ENCODE measurements at regions not wholly inside any gene's neighbourhood (a gene's known extent, or its start where the extent isn't known, plus 50 kb on each side); places are given as distances from the start of the nearest gene placed in this dataset.

DNA sequence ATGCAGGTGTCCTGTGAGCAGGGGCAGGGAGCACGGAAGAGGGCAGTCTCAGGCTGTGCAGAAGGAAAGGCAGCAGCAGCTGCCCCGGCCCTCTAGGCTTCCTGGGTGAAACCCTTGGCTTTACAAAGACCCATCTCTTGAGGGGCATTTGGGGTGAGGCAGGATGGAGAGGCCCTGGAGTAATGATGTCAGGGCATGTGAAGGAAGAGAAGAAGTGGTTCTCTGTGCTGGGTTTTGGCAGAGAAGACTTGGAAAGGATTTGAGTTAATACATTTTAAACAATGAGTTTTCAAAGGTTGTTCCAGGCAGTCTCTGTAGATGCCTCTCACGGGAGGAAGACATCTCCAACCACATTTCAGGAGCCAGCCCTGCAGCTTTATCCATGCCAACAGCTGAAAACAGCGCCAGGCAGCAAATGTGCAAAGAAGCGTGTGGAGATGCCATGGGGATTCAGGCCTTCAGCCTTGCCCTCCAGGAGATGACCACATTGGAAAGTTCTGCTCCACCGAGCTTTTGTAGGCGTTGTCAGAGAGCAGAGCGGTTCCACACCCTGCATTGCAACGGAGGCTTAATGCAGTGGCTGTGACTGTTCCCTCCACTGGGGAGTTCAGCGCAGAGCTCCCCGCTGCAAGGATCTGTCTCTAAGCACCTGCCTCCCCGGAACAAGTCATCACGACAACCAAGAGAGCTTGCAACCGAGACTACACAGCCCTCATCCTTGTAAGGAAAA lies 322.8 kb downstream of the UQCRFS1 start:
- no peak overlapping the region for H3K4me3 ChIP-seq (ENCODE audit: low read length)
- no peak for TF ChIP-seq CTCF (IDR thresholded peaks at IDR 0.05; ENCODE audit: insufficient read depth, low read depth, low read length, missing control alignments)
- DNase-seq (ENCODE audit: low read depth), result no peak

DNA sequence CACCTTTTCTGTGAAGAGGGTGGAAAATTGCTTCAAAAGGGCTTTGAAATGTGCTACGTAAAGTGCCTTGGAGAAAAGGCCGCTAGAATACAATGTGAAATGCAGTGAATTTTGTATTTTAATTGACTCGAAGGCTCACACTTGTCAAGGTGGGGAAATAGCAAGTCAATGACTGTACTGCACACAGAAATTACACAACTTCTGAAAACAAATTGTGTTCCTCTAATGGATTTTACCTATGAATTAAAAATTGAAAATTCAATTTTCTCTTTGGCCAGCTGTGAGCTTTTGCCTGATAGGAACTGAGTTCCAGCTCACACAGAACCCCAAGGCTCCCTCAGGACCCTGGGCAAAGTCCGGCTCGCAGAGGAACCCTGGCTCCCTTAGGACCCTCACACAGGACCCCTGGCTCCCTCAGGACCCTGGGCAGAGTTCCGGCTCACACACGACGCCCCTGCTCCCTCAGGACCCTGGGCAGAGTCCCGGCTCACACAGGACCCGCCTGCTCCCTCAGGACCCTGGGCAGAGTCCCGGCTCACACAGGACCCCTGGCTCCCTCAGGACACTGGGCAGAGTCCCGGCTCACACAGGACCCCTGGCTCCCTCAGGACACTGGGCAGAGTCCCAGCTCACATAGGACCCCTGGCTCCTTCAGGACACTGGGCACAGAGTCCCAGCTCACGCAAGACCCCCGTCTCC lies 324.9 kb downstream of the UQCRFS1 start:
- DNase-seq (ENCODE audit: low read depth), result no peak
- H3K4me3 ChIP-seq (ENCODE audit: low read length), result no peak overlapping the region
- no peak for TF ChIP-seq CTCF (IDR thresholded peaks at IDR 0.05; ENCODE audit: insufficient read depth, low read depth, low read length, missing control alignments)

GRCh38 chr19:28886708-28887107 lies 326.2 kb downstream of the UQCRFS1 start:
- H3K4me3 ChIP-seq (ENCODE audit: low read length), result no peak overlapping the region

DNA sequence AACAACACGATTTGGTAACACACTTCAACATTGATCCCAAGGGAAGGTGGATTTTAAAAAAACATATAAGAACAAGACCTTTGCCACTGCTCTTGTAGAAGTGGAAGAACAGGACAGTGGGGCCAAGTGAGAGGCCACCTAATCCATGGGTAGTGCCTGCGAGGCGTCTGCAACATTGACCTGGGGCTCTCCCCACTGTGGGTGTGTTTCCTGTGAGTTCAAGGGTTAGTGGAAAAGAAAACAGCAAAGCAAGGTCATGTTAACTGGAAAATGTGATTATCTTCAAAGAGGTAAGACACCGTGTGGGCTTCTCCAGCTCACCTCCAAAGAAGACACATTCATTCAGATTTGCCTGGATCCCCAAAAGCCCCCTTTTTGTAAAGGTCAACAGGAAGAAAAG lies 327.0 kb downstream of the UQCRFS1 start:
- DNase-seq (ENCODE audit: low read depth), result no peak
- no peak overlapping the region for H3K4me3 ChIP-seq (ENCODE audit: low read length)
- no peak for TF ChIP-seq CTCF (IDR thresholded peaks at IDR 0.05; ENCODE audit: insufficient read depth, low read depth, low read length, missing control alignments)

More at GRCh38 chr19:28886708-28887107, 326.2 kb downstream of the UQCRFS1 start:
- no peak for DNase-seq (ENCODE audit: low read depth)
- TF ChIP-seq CTCF (IDR thresholded peaks at IDR 0.05; ENCODE audit: insufficient read depth, low read depth, low read length, missing control alignments), result no peak

- no peak overlapping the region for H3K4me3 ChIP-seq (ENCODE audit: low read length)
- TF ChIP-seq CTCF (IDR thresholded peaks at IDR 0.05; ENCODE audit: insufficient read depth, low read depth, low read length, missing control alignments), result no peak
- no peak for DNase-seq (ENCODE audit: low read depth)
Measured at GRCh38 chr19:28884786-28885476, 328.0 kb downstream of the UQCRFS1 start.

GRCh38 chr19:28883241-28883693 lies 329.7 kb downstream of the UQCRFS1 start:
- H3K4me3 ChIP-seq (ENCODE audit: low read length), result no peak overlapping the region
- no peak for DNase-seq (ENCODE audit: low read depth)

More at GRCh38 chr19:28883241-28883693, 329.7 kb downstream of the UQCRFS1 start:
- TF ChIP-seq CTCF (IDR thresholded peaks at IDR 0.05; ENCODE audit: insufficient read depth, low read depth, low read length, missing control alignments), result no peak

Measured in epithelial cell of esophagus (primary cell).